GM18505 (cell line): ENCODE measurements at regions not wholly inside any gene's neighbourhood (a gene's known extent, or its start where the extent isn't known, plus 50 kb on each side); places are given as distances from the start of the nearest gene placed in this dataset.

Experiments used
- ATAC-seq: cut with Tn5 transposase; IDR thresholded peaks from one replicate; pipeline ENCODE4 v1.9.1; 2021; ENCODE audit not compliant: unreplicated experiment
- POLR2A ChIP-seq: IDR thresholded peaks from 4 replicates; pipeline ENCODE4 v1.6.1; 2011; ENCODE audit warnings: borderline replicate concordance; ENCODE audit not compliant: insufficient read depth, insufficient read length; ENCODE audit errors: extremely low read depth

DNA sequence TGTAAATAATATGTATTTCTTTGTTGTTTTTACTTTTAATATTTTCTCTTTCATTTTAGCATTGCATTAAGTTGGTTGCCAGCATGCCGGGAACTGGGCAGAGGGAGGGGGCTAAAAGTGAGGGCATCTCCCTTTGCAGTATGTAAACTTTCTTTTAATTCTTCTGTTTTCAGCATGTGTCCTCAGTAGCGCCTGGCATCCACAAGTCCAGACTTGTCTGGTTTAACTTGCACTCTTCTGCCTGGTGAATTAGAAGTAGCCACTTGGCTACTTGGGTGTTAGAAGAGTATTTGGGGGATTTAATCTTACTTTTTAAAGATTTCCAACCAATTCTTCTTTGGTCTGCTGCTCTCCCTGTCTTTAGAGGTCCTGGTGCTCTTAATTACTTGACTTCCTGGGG, 117.2 kb upstream of the SCAF11 start:
- no peak for TF ChIP-seq POLR2A
- no peak for ATAC-seq

- ATAC-seq, result no peak
- no peak for TF ChIP-seq POLR2A
Observed at GRCh38 chr12:46105735-46106134, 115.4 kb upstream of the SCAF11 start.

DNA sequence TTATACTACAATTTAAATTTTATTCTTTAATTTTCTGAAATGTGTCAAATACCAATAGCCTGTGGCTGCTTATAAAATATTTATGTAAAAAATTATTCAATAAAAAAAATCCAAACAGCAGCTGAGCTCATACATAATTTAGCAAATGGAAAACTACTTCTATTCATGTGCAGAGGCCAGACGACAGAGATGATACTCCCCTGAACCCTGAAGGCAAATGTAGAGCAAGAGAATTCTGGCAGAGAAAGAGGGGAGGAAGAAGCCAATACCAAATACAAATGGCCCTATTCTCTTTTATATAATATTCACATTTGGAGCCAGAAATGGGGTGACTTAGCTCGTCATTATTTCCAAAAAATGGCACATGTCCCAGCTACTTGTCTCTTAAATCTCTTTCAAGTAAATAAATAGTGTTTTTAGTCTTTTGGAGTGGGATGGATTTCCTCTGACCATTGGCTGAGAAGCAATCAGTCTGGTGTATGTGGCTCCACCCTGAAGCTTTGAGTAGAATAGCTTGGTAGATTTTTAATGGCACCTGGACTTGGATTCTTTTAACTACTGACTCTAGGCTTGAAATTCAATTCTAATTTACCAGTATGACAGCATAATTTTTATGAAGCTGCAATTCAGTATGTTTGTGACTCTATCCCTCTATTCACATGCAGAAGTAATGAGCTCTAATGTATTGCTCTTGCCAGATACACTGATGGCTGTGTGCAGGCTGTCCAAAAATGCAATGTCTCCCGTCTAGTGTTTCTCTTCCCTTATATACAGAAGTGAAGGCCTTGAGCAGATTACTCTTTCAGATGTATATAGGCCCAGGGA, 113.4 kb upstream of the SCAF11 start:
- TF ChIP-seq POLR2A, result no peak

DNA sequence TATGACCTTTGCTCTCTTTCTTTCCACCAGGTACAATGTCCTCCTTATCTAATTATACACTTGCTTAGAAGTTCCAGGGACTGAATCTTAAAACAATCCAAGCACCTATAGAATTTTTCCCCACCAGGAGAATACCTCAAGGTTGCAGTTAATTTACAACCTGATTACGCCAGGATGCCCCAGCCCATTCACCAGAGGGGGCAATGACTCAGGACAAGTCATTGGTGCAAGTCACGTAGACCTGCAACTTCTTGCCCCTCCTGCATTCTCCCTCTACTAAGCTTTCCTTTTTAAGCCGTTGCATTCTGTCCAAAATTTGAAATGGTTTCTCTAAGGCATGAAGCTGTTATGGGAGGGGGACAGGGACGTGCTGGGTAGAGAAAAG, 111.1 kb upstream of the SCAF11 start:
- ATAC-seq, result no peak
- no peak for TF ChIP-seq POLR2A

More for the DNA sequence above, 113.4 kb upstream of the SCAF11 start:
- ATAC-seq, result no peak

DNA sequence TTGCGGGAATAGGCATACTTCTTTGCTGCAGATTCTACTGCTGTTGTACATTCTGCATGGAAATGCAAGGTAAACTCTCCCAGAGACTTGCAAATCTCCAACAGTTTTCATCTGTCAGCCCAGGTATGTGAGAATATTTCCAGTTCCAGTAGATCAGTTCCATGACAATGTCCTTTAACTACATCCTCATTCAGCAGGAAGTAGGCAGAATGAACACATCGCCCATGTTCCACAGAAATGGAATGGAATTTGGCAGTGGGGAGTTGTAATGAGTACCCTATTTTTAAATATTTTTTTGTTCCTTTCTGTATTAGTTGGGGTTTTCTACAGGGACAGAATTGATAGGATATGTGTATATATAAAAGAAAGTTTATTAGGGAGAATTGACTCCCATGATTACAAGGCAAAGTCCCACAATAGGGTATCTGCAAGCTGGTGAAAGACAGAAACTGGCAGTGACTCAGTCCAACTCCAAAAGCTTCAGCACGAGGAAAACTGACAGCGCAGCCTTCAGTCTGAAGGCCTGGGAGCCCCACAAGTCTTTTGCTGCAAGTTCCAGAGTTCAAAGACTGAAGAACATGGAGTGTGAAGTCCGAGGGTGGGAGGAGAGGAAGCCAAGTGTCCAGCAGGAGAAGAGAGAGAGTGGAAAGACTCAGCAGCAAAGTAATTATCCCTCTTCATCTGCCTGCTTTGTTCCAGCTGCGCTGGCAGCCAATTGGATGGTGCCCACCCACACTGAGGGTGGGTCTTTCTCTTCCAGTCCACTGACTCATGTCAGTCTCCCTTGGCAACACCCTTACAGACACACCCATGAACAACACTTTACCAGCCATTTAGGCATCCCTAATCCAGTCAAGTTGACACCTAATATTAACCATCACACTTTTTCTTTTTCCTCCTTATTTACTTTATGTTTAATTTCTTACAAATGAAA, 110.4 kb upstream of the SCAF11 start:
- ATAC-seq, result no peak
- TF ChIP-seq POLR2A, result no peak

- ATAC-seq, result no peak
- no peak for TF ChIP-seq POLR2A
Observed at GRCh38 chr12:46089414-46090162, 99.2 kb upstream of the SCAF11 start.

DNA sequence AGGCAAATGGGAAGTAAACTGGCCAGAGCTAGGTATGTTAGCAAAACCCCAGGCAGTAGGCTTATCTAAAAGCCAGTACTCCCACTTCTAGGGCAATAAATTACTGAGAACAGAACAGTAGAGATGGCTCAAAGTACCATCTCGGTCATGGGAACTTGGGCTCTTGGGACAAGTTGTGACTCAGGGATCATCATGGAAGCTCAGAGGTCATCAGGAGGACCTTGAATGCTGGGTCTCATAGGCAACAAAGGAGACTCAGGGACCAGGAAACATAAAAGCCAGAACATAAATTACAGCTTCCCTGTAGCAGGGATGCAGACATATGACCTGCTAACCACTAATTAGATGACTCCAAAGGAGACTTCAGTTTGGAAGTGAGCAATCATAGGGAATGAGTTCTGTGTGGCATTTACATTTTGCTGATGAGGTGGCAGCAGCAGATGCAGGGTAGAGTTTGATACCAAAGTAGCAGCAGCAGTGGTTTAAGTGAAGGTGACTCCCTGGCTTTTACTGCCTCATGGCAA, 97.6 kb upstream of the SCAF11 start:
- TF ChIP-seq POLR2A, result no peak
- no peak for ATAC-seq

DNA sequence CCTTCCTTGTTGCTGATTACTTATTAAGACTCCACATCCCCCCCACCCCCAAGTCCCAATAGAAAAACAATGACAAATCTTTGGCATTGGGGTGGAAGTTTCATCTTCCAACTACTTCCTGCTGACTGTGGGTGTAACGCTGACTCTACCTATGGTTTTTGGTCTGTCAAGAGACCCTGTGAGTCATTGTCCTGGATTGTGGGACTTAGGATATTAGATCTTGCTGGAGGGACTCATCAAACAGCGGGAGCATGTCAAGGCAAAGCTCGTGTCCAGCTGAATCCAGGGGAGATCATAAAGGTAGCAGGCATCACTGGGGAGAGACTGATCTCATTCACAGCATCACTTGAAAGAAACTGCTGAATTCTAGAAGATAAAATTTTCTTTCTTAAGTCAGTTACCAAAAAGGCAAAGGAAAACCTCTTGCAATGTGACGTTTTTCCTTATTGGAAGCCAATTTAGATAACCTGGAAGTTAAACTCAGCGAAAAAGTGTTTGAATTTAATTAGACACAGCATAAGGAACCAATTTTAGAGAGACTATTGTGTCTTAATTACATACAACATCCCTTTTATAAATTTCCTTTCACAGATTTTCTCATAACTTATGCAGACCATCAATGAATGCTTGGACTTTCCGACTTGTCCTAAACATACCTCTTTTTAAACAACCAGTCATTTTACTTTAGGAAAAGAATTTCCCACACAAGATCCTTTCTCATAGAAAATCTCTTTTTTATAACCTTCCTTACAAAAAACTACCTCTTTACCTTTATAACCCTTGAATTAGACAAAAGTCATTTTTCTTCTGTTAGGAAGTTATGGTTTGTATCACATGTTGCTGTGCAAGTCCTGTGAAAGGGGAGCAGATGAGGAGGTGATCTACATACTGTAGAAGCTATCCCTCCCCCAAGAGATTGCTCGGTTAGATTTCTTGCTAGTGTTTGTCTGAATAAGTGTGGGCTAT, 94.6 kb upstream of the SCAF11 start:
- TF ChIP-seq POLR2A, result no peak

GRCh38 chr12:46082490-46083200, 92.3 kb upstream of the SCAF11 start:
- ATAC-seq, result no peak
- no peak for TF ChIP-seq POLR2A

More for the DNA sequence above, 94.6 kb upstream of the SCAF11 start:
- ATAC-seq, result no peak

- ATAC-seq, result no peak
- TF ChIP-seq POLR2A, result no peak
Observed at GRCh38 chr12:46073321-46073720, 82.9 kb upstream of the SCAF11 start.
